SK-N-SH treated with all-trans-retinoic acid at 6 μM for 48 hours (cell line): ENCODE measurements at regions not wholly inside any gene's neighbourhood (a gene's known extent, or its start where the extent isn't known, plus 50 kb on each side); places are given as distances from the start of the nearest gene placed in this dataset.

ENCODE experiments used
- ATAC-seq: fragments of 200-7000 bp; cut with Tn5 transposase; 3 replicates; pipeline ENCODE4 v1.9.1; 2020; ENCODE audit warnings: mild to moderate bottlenecking, moderate library complexity
- ARNTL ChIP-seq: fragments of 450-650 bp; formaldehyde crosslinking; IDR thresholded peaks from 2 replicates; pipeline ENCODE4 v1.5.0; 2020; ENCODE audit warnings: low read depth, mild to moderate bottlenecking, moderate library complexity, borderline replicate concordance
- BACH2 ChIP-seq: fragments of 250-450 bp; sonication (Bioruptor Pico); IDR thresholded peaks from 2 replicates; pipeline ENCODE4 v1.9.0; 2021; ENCODE audit warnings: mild to moderate bottlenecking, borderline replicate concordance
- CREB5 ChIP-seq: fragments of 250-450 bp; sonication (Bioruptor Pico); IDR thresholded peaks from 2 replicates; pipeline ENCODE4 v1.5.1; 2020; ENCODE audit warnings: low read depth, mild to moderate bottlenecking, moderate library complexity
- CSDC2 ChIP-seq: fragments of 250-450 bp; sonication (Bioruptor Pico); IDR thresholded peaks from 2 replicates; pipeline ENCODE4 v1.5.0; 2020; ENCODE audit warnings: mild to moderate bottlenecking, moderate library complexity
- CSRNP3 ChIP-seq: fragments of 250-450 bp; sonication (Bioruptor Pico); IDR thresholded peaks from 2 replicates; pipeline ENCODE4 v1.5.1; 2021; ENCODE audit warnings: mild to moderate bottlenecking, moderate library complexity
- ESRRG ChIP-seq: fragments of 250-450 bp; sonication (Bioruptor Pico); IDR thresholded peaks from 2 replicates; pipeline ENCODE4 v1.6.1; 2021; ENCODE audit warnings: mild to moderate bottlenecking
- ISL1 ChIP-seq: fragments of 250-450 bp; sonication (Bioruptor Pico); IDR thresholded peaks from 2 replicates; pipeline ENCODE4 v2.1.2; 2022; ENCODE audit warnings: mild to moderate bottlenecking, moderate library complexity
- OSR1 ChIP-seq: fragments of 250-450 bp; sonication (Bioruptor Pico); IDR thresholded peaks from 2 replicates; pipeline ENCODE4 v1.8.0; 2022; ENCODE audit warnings: moderate library complexity, mild to moderate bottlenecking, inconsistent platforms
- PATZ1 ChIP-seq: fragments of 250-450 bp; sonication (Bioruptor Pico); IDR thresholded peaks from 2 replicates; pipeline ENCODE4 v1.8.0; 2020; ENCODE audit warnings: mild to moderate bottlenecking, moderate library complexity, borderline replicate concordance
- POU6F1 ChIP-seq: fragments of 250-450 bp; sonication (Bioruptor Pico); IDR thresholded peaks from 2 replicates; pipeline ENCODE4 v1.8.0; 2021; ENCODE audit warnings: low read depth, mild to moderate bottlenecking, moderate library complexity, borderline replicate concordance
- PPARA ChIP-seq: fragments of 250-450 bp; sonication (Bioruptor Pico); IDR thresholded peaks from 2 replicates; pipeline ENCODE4 v1.5.0; 2020; ENCODE audit warnings: mild to moderate bottlenecking, borderline replicate concordance
- RARB ChIP-seq: fragments of 250-450 bp; sonication (Bioruptor Pico); IDR thresholded peaks from 2 replicates; pipeline ENCODE4 v1.8.0; 2021; ENCODE audit warnings: mild to moderate bottlenecking, moderate library complexity
- SNAI2 ChIP-seq: fragments of 250-450 bp; sonication (Bioruptor Pico); IDR thresholded peaks from 2 replicates; pipeline ENCODE4 v1.5.0; 2020; ENCODE audit warnings: mild to moderate bottlenecking, moderate library complexity
- TCF4 ChIP-seq: fragments of 250-450 bp; sonication (Bioruptor Pico); IDR thresholded peaks from 2 replicates; pipeline ENCODE4 v1.8.0; 2021; ENCODE audit warnings: mild to moderate bottlenecking, moderate library complexity, borderline replicate concordance
- TSHZ2 ChIP-seq: fragments of 250-450 bp; sonication (Bioruptor Pico); IDR thresholded peaks from 2 replicates; pipeline ENCODE4 v1.5.0; 2020; ENCODE audit warnings: mild to moderate bottlenecking, moderate library complexity
- ZC3H10 ChIP-seq: fragments of 250-450 bp; sonication (Bioruptor Pico); IDR thresholded peaks from 2 replicates; pipeline ENCODE4 v1.5.1; 2021; ENCODE audit warnings: mild to moderate bottlenecking, moderate library complexity
- ZFP3 ChIP-seq: fragments of 250-450 bp; sonication (Bioruptor Pico); IDR thresholded peaks from 2 replicates; pipeline ENCODE4 v1.5.0; 2020; ENCODE audit warnings: mild to moderate bottlenecking, moderate library complexity
- ZFP30 ChIP-seq: fragments of 450-650 bp; formaldehyde crosslinking; IDR thresholded peaks from 2 replicates; pipeline ENCODE4 v1.5.0; 2022; ENCODE audit warnings: mild to moderate bottlenecking, moderate library complexity
- ZNF565 ChIP-seq: fragments of 450-650 bp; formaldehyde crosslinking; conservative IDR thresholded peaks from 2 replicates; pipeline ENCODE4 v1.5.0; 2020; ENCODE audit warnings: low read depth, mild to moderate bottlenecking, moderate library complexity
- ZNF8 ChIP-seq: fragments of 450-650 bp; formaldehyde crosslinking; IDR thresholded peaks from 2 replicates; pipeline ENCODE4 v1.5.0; 2020; ENCODE audit warnings: mild to moderate bottlenecking, moderate library complexity

- ATAC-seq, result no peak
- TF ChIP-seq ESRRG (CRISPR knock-in tag) (no peak), ZFP3 (CRISPR knock-in tag) (no peak), RARB (CRISPR knock-in tag) (no peak), PATZ1 (no peak), BACH2 (CRISPR knock-in tag) (no peak), CSDC2 (CRISPR knock-in tag) (no peak), ZNF565 (CRISPR knock-in tag) (no peak), ZFP30 (no peak), ZNF8 (no peak)
- TF ChIP-seq, all 23 proteins: peak for 0
These were observed 394.1 kb downstream of the XPNPEP1 start for GRCh38 chr10:109529258-109529657.

GRCh38 chr10:109517748-109518147 is 405.6 kb downstream of the XPNPEP1 start:
- TF ChIP-seq POU6F1 (CRISPR knock-in tag) (no peak), SNAI2 (CRISPR knock-in tag) (no peak), ZNF8 (no peak), CSDC2 (CRISPR knock-in tag) (no peak), CSRNP3 (CRISPR knock-in tag) (no peak), ZFP3 (CRISPR knock-in tag) (no peak), ZFP30 (no peak), OSR1 (CRISPR knock-in tag) (no peak), TSHZ2 (CRISPR knock-in tag) (no peak), ESRRG (CRISPR knock-in tag) (no peak)
- no peak for ATAC-seq

GRCh38 chr10:109504401-109504800 is 418.9 kb downstream of the XPNPEP1 start:
- TF ChIP-seq ZC3H10 (no peak), PPARA (CRISPR knock-in tag) (no peak), TCF4 (CRISPR knock-in tag) (no peak), BACH2 (CRISPR knock-in tag) (no peak), ESRRG (CRISPR knock-in tag) (no peak), CREB5 (CRISPR knock-in tag) (no peak), ARNTL (CRISPR knock-in tag) (no peak), PATZ1 (no peak), ISL1 (CRISPR knock-in tag) (no peak), POU6F1 (CRISPR knock-in tag) (no peak), OSR1 (CRISPR knock-in tag) (no peak), CSRNP3 (CRISPR knock-in tag) (no peak)
- TF ChIP-seq, all 23 proteins: peak for 0
- ATAC-seq, result no peak
